ENCODE measurements at regions not wholly inside any gene's neighbourhood (a gene's known extent, or its start where the extent isn't known, plus 50 kb on each side); places are given as distances from the start of the nearest gene placed in this dataset.

GRCh38 chr1:200272481-200273068, 137.3 kb downstream of the ZNF281 start:
- DNase-seq (ENCODE audit: low read depth, low spot score), result no peak
- Histone ChIP-seq H3K27ac (no peak overlapping the region), H3K9me3 (ENCODE audit: low read depth, low read length) (no peaks in the 10 kb centered on the region), H3K4me3 (no peak overlapping the region), H3K9ac (ENCODE audit: insufficient read length) (no peak overlapping the region), H3K36me3 (ENCODE audit: insufficient read depth, low read length) (no peaks in the 10 kb centered on the region)
- TF ChIP-seq FOXP2 (optimal IDR thresholded peaks at IDR 0.05; ENCODE audit: control extremely low read depth, extremely low read length, insufficient read depth) (no peak), POLR2AphosphoS5 (IDR thresholded peaks at IDR 0.05; ENCODE audit: borderline replicate concordance, low read depth, low read length) (no peak)

GRCh38 chr1:200269256-200269655, 140.6 kb downstream of the ZNF281 start:
- Histone ChIP-seq H3K9me3 (ENCODE audit: low read depth, low read length) (no peaks in the 10 kb centered on the region), H3K9ac (ENCODE audit: insufficient read length) (no peak overlapping the region), H3K27ac (no peak overlapping the region), H3K36me3 (ENCODE audit: insufficient read depth, low read length) (no peaks in the 10 kb centered on the region), H3K4me3 (no peak overlapping the region)
- no peak for DNase-seq (ENCODE audit: low read depth, low spot score)
- TF ChIP-seq POLR2AphosphoS5 (IDR thresholded peaks at IDR 0.05; ENCODE audit: borderline replicate concordance, low read depth, low read length) (no peak), EZH2 (IDR thresholded peaks at IDR 0.05) (no peak), FOXP2 (optimal IDR thresholded peaks at IDR 0.05; ENCODE audit: control extremely low read depth, extremely low read length, insufficient read depth) (no peak)

DNA sequence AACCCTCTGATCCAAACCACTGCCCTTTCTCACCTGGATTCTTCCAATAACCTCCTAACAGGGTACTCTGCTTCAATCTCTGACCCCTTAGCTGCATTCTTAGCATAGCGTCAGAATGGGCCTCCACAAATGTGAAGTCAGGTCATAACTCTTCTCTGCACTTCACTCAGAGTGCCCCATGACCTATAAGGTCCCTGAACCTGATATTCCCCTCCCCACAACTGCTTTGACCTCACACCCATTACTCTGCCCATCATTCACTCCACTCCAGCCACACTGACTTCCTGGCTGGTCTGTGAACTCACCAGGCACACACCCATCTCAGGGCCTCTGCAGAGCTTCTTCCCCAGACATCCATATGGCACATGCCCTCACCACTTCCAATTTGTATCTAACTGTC, 141.9 kb downstream of the ZNF281 start:
- DNase-seq (ENCODE audit: low read depth, low spot score), result no peak
- Histone ChIP-seq H3K9ac (ENCODE audit: insufficient read length) (no peak overlapping the region), H3K9me3 (ENCODE audit: low read depth, low read length) (no peaks in the 10 kb centered on the region), H3K27ac (no peak overlapping the region), H3K36me3 (ENCODE audit: insufficient read depth, low read length) (no peaks in the 10 kb centered on the region), H3K4me3 (no peak overlapping the region)
- TF ChIP-seq EZH2 (IDR thresholded peaks at IDR 0.05), result no peak
- TF ChIP-seq FOXP2 (optimal IDR thresholded peaks at IDR 0.05; ENCODE audit: control extremely low read depth, extremely low read length, insufficient read depth), result no peak
- TF ChIP-seq POLR2AphosphoS5 (IDR thresholded peaks at IDR 0.05; ENCODE audit: borderline replicate concordance, low read depth, low read length), result no peak

DNA sequence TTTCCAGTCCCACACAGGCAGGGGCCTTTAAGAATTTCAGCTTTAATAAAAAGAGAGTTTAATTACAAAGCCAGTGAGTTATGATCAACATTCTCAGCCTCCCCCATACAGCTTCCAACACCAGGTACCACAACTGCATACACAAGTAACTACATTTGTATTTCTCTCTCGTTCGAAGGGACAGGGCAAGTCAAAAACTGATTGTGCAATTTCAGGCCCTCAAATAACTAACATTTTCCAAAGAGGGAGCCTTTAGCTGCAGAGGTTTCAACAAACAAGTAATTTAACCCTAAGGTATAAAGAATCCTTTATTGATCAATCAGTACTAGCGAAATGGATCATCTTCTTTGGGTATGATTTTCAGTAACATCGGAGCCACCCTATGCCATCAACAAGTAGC, 142.4 kb downstream of the ZNF281 start:
- no peaks in the 10 kb centered on the region for H3K9me3 ChIP-seq (ENCODE audit: low read depth, low read length)
- H3K4me3 ChIP-seq, result no peak overlapping the region
- no peak for TF ChIP-seq EZH2 (IDR thresholded peaks at IDR 0.05)
- no peak for TF ChIP-seq POLR2AphosphoS5 (IDR thresholded peaks at IDR 0.05; ENCODE audit: borderline replicate concordance, low read depth, low read length)
- TF ChIP-seq FOXP2 (optimal IDR thresholded peaks at IDR 0.05; ENCODE audit: control extremely low read depth, extremely low read length, insufficient read depth), result no peak
- H3K27ac ChIP-seq, result no peak overlapping the region
- DNase-seq (ENCODE audit: low read depth, low spot score), result no peak
- no peak overlapping the region for H3K9ac ChIP-seq (ENCODE audit: insufficient read length)
- H3K36me3 ChIP-seq (ENCODE audit: insufficient read depth, low read length), result no peaks in the 10 kb centered on the region

- H3K4me3 ChIP-seq, result no peak overlapping the region
- H3K9ac ChIP-seq (ENCODE audit: insufficient read length), result no peak overlapping the region
- no peak overlapping the region for H3K27ac ChIP-seq
- H3K9me3 ChIP-seq (ENCODE audit: low read depth, low read length), result no peaks in the 10 kb centered on the region
- no peak for DNase-seq (ENCODE audit: low read depth, low spot score)
- TF ChIP-seq FOXP2 (optimal IDR thresholded peaks at IDR 0.05; ENCODE audit: control extremely low read depth, extremely low read length, insufficient read depth), result no peak
- TF ChIP-seq EZH2 (IDR thresholded peaks at IDR 0.05), result no peak
- no peak for TF ChIP-seq POLR2AphosphoS5 (IDR thresholded peaks at IDR 0.05; ENCODE audit: borderline replicate concordance, low read depth, low read length)
- no peaks in the 10 kb centered on the region for H3K36me3 ChIP-seq (ENCODE audit: insufficient read depth, low read length)
Observed at GRCh38 chr1:200266871-200267270, 143.0 kb downstream of the ZNF281 start.

GRCh38 chr1:200265881-200266280, 144.0 kb downstream of the ZNF281 start:
- no peaks in the 10 kb centered on the region for H3K9me3 ChIP-seq (ENCODE audit: low read depth, low read length)

DNA sequence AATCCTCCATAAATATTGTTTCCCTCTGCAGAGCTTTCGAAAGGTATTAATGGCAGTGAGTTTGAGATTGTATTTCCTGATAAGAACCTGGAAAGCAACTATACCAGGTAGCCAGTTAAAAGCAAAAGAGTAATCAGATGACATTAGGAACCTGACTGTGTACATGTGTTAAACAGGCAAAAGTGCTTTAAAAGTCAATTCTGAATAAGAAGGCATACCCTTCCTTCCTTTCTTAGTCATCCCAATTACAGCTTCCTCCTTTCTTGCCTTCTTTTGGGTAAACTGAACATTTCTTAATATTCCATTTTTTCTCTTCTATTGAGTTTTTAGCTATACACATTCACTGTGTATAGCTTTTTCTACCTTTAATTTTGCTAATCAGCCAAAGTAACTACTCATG, 144.7 kb downstream of the ZNF281 start:
- no peak overlapping the region for H3K4me3 ChIP-seq
- no peak overlapping the region for H3K9ac ChIP-seq (ENCODE audit: insufficient read length)
- TF ChIP-seq POLR2AphosphoS5 (IDR thresholded peaks at IDR 0.05; ENCODE audit: borderline replicate concordance, low read depth, low read length) (no peak), FOXP2 (optimal IDR thresholded peaks at IDR 0.05; ENCODE audit: control extremely low read depth, extremely low read length, insufficient read depth) (no peak), EZH2 (IDR thresholded peaks at IDR 0.05) (no peak)
- H3K36me3 ChIP-seq (ENCODE audit: insufficient read depth, low read length), result no peaks in the 10 kb centered on the region
- DNase-seq (ENCODE audit: low read depth, low spot score), result no peak
- no peak overlapping the region for H3K27ac ChIP-seq
- H3K9me3 ChIP-seq (ENCODE audit: low read depth, low read length), result no peaks in the 10 kb centered on the region

More at GRCh38 chr1:200265881-200266280, 144.0 kb downstream of the ZNF281 start:
- TF ChIP-seq EZH2 (IDR thresholded peaks at IDR 0.05) (no peak), FOXP2 (optimal IDR thresholded peaks at IDR 0.05; ENCODE audit: control extremely low read depth, extremely low read length, insufficient read depth) (no peak), POLR2AphosphoS5 (IDR thresholded peaks at IDR 0.05; ENCODE audit: borderline replicate concordance, low read depth, low read length) (no peak)
- no peaks in the 10 kb centered on the region for H3K36me3 ChIP-seq (ENCODE audit: insufficient read depth, low read length)
- H3K4me3 ChIP-seq, result no peak overlapping the region
- no peak overlapping the region for H3K9ac ChIP-seq (ENCODE audit: insufficient read length)
- H3K27ac ChIP-seq, result no peak overlapping the region
- DNase-seq (ENCODE audit: low read depth, low spot score), result no peak

- no peak for DNase-seq (ENCODE audit: low read depth, low spot score)
- TF ChIP-seq POLR2AphosphoS5 (IDR thresholded peaks at IDR 0.05; ENCODE audit: borderline replicate concordance, low read depth, low read length) (no peak), FOXP2 (optimal IDR thresholded peaks at IDR 0.05; ENCODE audit: control extremely low read depth, extremely low read length, insufficient read depth) (no peak), EZH2 (IDR thresholded peaks at IDR 0.05) (no peak)
- Histone ChIP-seq H3K36me3 (ENCODE audit: insufficient read depth, low read length) (no peaks in the 10 kb centered on the region), H3K27ac (no peak overlapping the region), H3K9ac (ENCODE audit: insufficient read length) (no peak overlapping the region), H3K4me3 (no peak overlapping the region), H3K9me3 (ENCODE audit: low read depth, low read length) (no peaks in the 10 kb centered on the region)
Observed at GRCh38 chr1:200263203-200263602, 146.6 kb downstream of the ZNF281 start.
